Transverse colon (tissue), 4 donors: ENCODE measurements at regions not wholly inside any gene's neighbourhood (a gene's known extent, or its start where the extent isn't known, plus 50 kb on each side); places are given as distances from the start of the nearest gene placed in this dataset.

Experiments
- DNase-seq: peaks from one replicate; pipeline ENCODE4 v3.0.0-alpha.2; 2019
- H3K27ac ChIP-seq, 4 donors: fragments of 200-600 bp; sonication (generic); 2 replicates each; pipeline ENCODE4 v1.5.1; 2016 to 2018; ENCODE audit warnings: inconsistent platforms in 4 of 4
- H3K27me3 ChIP-seq: fragments of 200-600 bp; sonication (generic); 2 replicates; pipeline ENCODE4 v1.5.1; 2017; ENCODE audit warnings: inconsistent platforms
- H3K36me3 ChIP-seq, 4 donors: fragments of 200-600 bp; sonication (generic); 2 replicates each; pipeline ENCODE4 v1.5.1; 2017 to 2019; ENCODE audit warnings: inconsistent platforms in 4 of 4
- H3K4me1 ChIP-seq, 4 donors: fragments of 200-600 bp; sonication (generic); 2 replicates each; pipeline ENCODE4 v1.5.1; 2017 to 2020; ENCODE audit warnings: inconsistent platforms in 4 of 4
- H3K4me3 ChIP-seq, 4 donors: fragments of 200-600 bp; sonication (generic); 1 replicate in 1 of 4; 2 replicates in 3 of 4; pipeline versions ENCODE4 v1.5.1 to v1.6.1; 2017 to 2019; ENCODE audit warnings: inconsistent platforms in 4 of 4
- H3K9me3 ChIP-seq, 2 donors: fragments of 200-600 bp; sonication (generic); 2 replicates each; pipeline ENCODE4 v1.5.1; 2017 to 2019; ENCODE audit warnings: inconsistent platforms in 2 of 2
- CTCF ChIP-seq, 5 experiments: fragments of 200-600 bp in 3 of 5; fragments of 450-650 bp in 2 of 5; sonication (generic) in 3 of 5; IDR thresholded peaks; 1 replicate in 2 of 5; 2 replicates in 3 of 5; pipeline ENCODE4 v1.5.1; 2016 to 2017; ENCODE audit warnings: antibody characterized with exemption in 5 of 5, inconsistent platforms in 3 of 5, mild to moderate bottlenecking in 2 of 5, moderate library complexity in 1 of 5
- EP300 ChIP-seq: sonication (generic); formaldehyde crosslinking; IDR thresholded peaks from one replicate; pipeline ENCODE4 v1.6.1; 2017; ENCODE audit warnings: antibody characterized with exemption, low read depth
- POLR2A ChIP-seq: fragments of 450-650 bp; IDR thresholded peaks from one replicate; pipeline ENCODE4 v1.6.1; 2016; ENCODE audit warnings: antibody characterized with exemption, mild to moderate bottlenecking, moderate library complexity
- POLR2AphosphoS5 ChIP-seq, 3 donors: sonication (generic); formaldehyde crosslinking; IDR thresholded peaks; one replicate each; pipeline ENCODE4 v1.6.1; 2016; ENCODE audit warnings: antibody characterized with exemption in 3 of 3
- WGBS, 2 donors: methylation state at CpG; one replicate each; pipeline ENCODE4 v1.1.5; 2018; ENCODE audit warnings: low coverage in 1 of 2; 5-methylcytosine and 5-hydroxymethylcytosine counted together
- in situ Hi-C, 4 donors: fragments of 200-750 bp; cut with MboI; loops; one replicate each; pipeline versions ENCODE4 v1.15.0 to v1.15.1; 2017; ENCODE audit warnings: low sequenced_read_pairs in 3 of 4, low pct_ligation_motif_present in 1 of 4, low pct_unique_long_range_greater_than_20kb in 1 of 4
- intact Hi-C: fragments of 100-400 bp; cut with DNase I; formaldehyde crosslinking; loops from one replicate; pipeline ENCODE4 v1.15.1; 2023; ENCODE audit warnings: low total_unique reads

- H3K4me3 ChIP-seq: no peak overlapping the region
- H3K27ac ChIP-seq: no peak overlapping the region
- H3K36me3 ChIP-seq: no peaks in the 10 kb centered on the region
- WGBS, 2 donors: 87 to 96% methylated on average over 12 to 22 of the region's 22 CpGs
- H3K4me1 ChIP-seq: no peaks in the 10 kb centered on the region
- no peaks in the 10 kb centered on the region for H3K27me3 ChIP-seq
- no peak for DNase-seq
- in situ Hi-C loops (no loop called here), intact Hi-C loops (no loop called here)
- no peaks in the 10 kb centered on the region for H3K9me3 ChIP-seq
- TF ChIP-seq POLR2A: no peak
- no peak for TF ChIP-seq CTCF (IDR thresholded peaks at IDR 0.05)
- TF ChIP-seq EP300: no peak
- TF ChIP-seq POLR2AphosphoS5 (IDR thresholded peaks at IDR 0.05): no peak
Observed at GRCh38 chr20:24134930-24135329, 146.4 kb upstream of the GGTLC1 start.

GRCh38 chr20:24134284-24134683 lies 145.7 kb upstream of the GGTLC1 start:
- TF ChIP-seq POLR2AphosphoS5 (IDR thresholded peaks at IDR 0.05) (no peak), POLR2A (no peak), CTCF (IDR thresholded peaks at IDR 0.05) (no peak), EP300 (no peak)
- 33% methylated on average over 3 of the region's 3 CpGs; no CpG with 5 or more reads in 1 of the 2 donors for WGBS, 2 donors
- in situ Hi-C loops (no loop called here), intact Hi-C loops (no loop called here)
- Histone ChIP-seq H3K4me3 (no peak overlapping the region), H3K36me3 (no peaks in the 10 kb centered on the region), H3K9me3 (no peaks in the 10 kb centered on the region), H3K4me1 (no peaks in the 10 kb centered on the region), H3K27me3 (no peaks in the 10 kb centered on the region), H3K27ac (no peak overlapping the region)
- no peak for DNase-seq

DNA sequence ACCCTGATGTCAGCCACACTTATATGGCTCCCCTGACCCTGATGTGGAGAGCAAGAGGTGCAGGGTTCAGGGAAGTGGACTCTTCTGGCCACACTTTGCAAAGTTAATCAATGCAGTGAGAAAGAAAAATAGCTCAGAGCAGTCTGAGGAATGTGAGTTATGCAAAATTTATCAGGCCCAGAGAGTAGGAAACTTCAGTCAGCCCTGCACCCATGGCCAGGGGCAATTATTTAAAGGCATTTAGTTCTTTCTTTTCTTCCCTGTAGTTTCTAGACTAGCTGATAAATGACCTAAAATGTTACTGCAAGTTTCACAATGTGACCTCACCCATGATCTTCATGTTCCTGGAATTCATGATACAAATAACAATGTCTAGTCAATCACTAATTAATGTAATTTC lies 143.7 kb upstream of the GGTLC1 start:
- H3K4me3 ChIP-seq: no peak overlapping the region
- no peaks in the 10 kb centered on the region for H3K4me1 ChIP-seq
- H3K9me3 ChIP-seq: no peaks in the 10 kb centered on the region
- H3K27ac ChIP-seq: no peak overlapping the region
- no peak for DNase-seq
- intact Hi-C loops (no loop called here), in situ Hi-C loops (no loop called here)
- no peaks in the 10 kb centered on the region for H3K36me3 ChIP-seq
- no peaks in the 10 kb centered on the region for H3K27me3 ChIP-seq
- TF ChIP-seq POLR2AphosphoS5 (IDR thresholded peaks at IDR 0.05): no peak
- no peak for TF ChIP-seq POLR2A
- no peak for TF ChIP-seq CTCF (IDR thresholded peaks at IDR 0.05)
- TF ChIP-seq EP300: no peak

- Histone ChIP-seq H3K9me3 (no peaks in the 10 kb centered on the region), H3K27me3 (no peaks in the 10 kb centered on the region), H3K36me3 (no peaks in the 10 kb centered on the region), H3K4me3 (no peak overlapping the region), H3K4me1 (no peaks in the 10 kb centered on the region), H3K27ac (no peak overlapping the region)
- no peak for TF ChIP-seq POLR2AphosphoS5 (IDR thresholded peaks at IDR 0.05)
- no peak for TF ChIP-seq EP300
- no peak for TF ChIP-seq CTCF (IDR thresholded peaks at IDR 0.05)
- TF ChIP-seq POLR2A: no peak
- 50% methylated on average over 1 of the region's 1 CpG; no CpG with 5 or more reads in 1 of the 2 donors for WGBS, 2 donors
- in situ Hi-C loops (no loop called here), intact Hi-C loops (no loop called here)
- no peak for DNase-seq
Observed at GRCh38 chr20:24131684-24132083, 143.1 kb upstream of the GGTLC1 start.
